Renal pelvis (tissue), 1 donor: ENCODE measurements at regions not wholly inside any gene's neighbourhood (a gene's known extent, or its start where the extent isn't known, plus 50 kb on each side); places are given as distances from the start of the nearest gene placed in this dataset.
A peak's percentile ranks its signal among the peaks of the same experiment; 100 is the strongest.

ENCODE experiments used
- DNase-seq: peaks from one replicate; pipeline ENCODE4 v3.0.0-alpha.2; 2013

GRCh38 chr11:27858866-27859265 lies 158.6 kb upstream of the BDNF start:
- no peak for DNase-seq

- no peak for DNase-seq
These were observed 157.3 kb upstream of the BDNF start for GRCh38 chr11:27857588-27857987.

GRCh38 chr11:27857014-27857413 lies 156.8 kb upstream of the BDNF start:
- no peak for DNase-seq

- no peak for DNase-seq
These were observed 148.2 kb upstream of the BDNF start for GRCh38 chr11:27848423-27848822.

- DNase-seq: no peak
These were observed 147.2 kb upstream of the BDNF start for GRCh38 chr11:27847496-27847895.

GRCh38 chr11:27842290-27842689 lies 142.0 kb upstream of the BDNF start:
- DNase-seq: no peak

- DNase-seq: no peak
These were observed 140.8 kb upstream of the BDNF start for GRCh38 chr11:27841023-27841422.

GRCh38 chr11:27839226-27839913 lies 139.1 kb upstream of the BDNF start:
- DNase-seq: no peak

- DNase-seq: peak; percentile 5
These were observed 138.4 kb upstream of the BDNF start for GRCh38 chr11:27838674-27839073.

GRCh38 chr11:27837895-27838563 lies 137.8 kb upstream of the BDNF start:
- no peak for DNase-seq

- DNase-seq: no peak
These were observed 130.0 kb upstream of the BDNF start for GRCh38 chr11:27830206-27830605.

- DNase-seq: no peak
These were observed 120.0 kb upstream of the BDNF start for GRCh38 chr11:27820249-27820648.

- no peak for DNase-seq
These were observed 115.9 kb upstream of the BDNF start for GRCh38 chr11:27816197-27816596.

GRCh38 chr11:27812341-27812740 lies 112.1 kb upstream of the BDNF start:
- no peak for DNase-seq

- DNase-seq: no peak
These were observed 107.3 kb upstream of the BDNF start for GRCh38 chr11:27807596-27807995.

GRCh38 chr11:27806122-27806521 lies 105.9 kb upstream of the BDNF start:
- DNase-seq: no peak

- DNase-seq: no peak
These were observed 96.0 kb upstream of the BDNF start for GRCh38 chr11:27795955-27796861.

GRCh38 chr11:27786864-27787263 lies 86.6 kb upstream of the BDNF start:
- DNase-seq: no peak

GRCh38 chr11:27786331-27786730 lies 86.1 kb upstream of the BDNF start:
- no peak for DNase-seq

- no peak for DNase-seq
These were observed 83.6 kb upstream of the BDNF start for GRCh38 chr11:27783701-27784355.

- DNase-seq: no peak
These were observed 76.8 kb upstream of the BDNF start for GRCh38 chr11:27777033-27777432.

GRCh38 chr11:27773884-27774283 lies 73.6 kb upstream of the BDNF start:
- no peak for DNase-seq
